DND-41 (cell line): ENCODE measurements at regions not wholly inside any gene's neighbourhood (a gene's known extent, or its start where the extent isn't known, plus 50 kb on each side); places are given as distances from the start of the nearest gene placed in this dataset.

Experiments used
- ATAC-seq: fragments of 200-7000 bp; cut with Tn5 transposase; 3 replicates; pipeline ENCODE4 v1.9.1; 2021; ENCODE audit warnings: low read depth; ENCODE audit not compliant: insufficient read depth
- DNase-seq: peaks from one replicate; pipeline ENCODE4 v3.0.0-alpha.2; 2020
- H2AFZ ChIP-seq: 2 replicates; pipeline ENCODE4 v1.6.0; 2012; ENCODE audit warnings: low read depth, low read length
- H3K27ac ChIP-seq: 2 replicates; pipeline ENCODE4 v1.5.1; 2012; ENCODE audit warnings: low read length, inconsistent platforms
- H3K27me3 ChIP-seq: fragments of 200-600 bp; sonication (generic); 2 replicates; pipeline ENCODE4 v1.6.0; 2012; ENCODE audit warnings: low read length, mild to moderate bottlenecking, inconsistent platforms; ENCODE audit not compliant: insufficient read depth, poor library complexity
- H3K36me3 ChIP-seq: 2 replicates; pipeline ENCODE4 v1.5.1; 2012; ENCODE audit warnings: low read length, inconsistent platforms; ENCODE audit not compliant: insufficient read depth
- H3K4me1 ChIP-seq: 2 replicates; pipeline ENCODE4 v1.5.1; 2012; ENCODE audit warnings: mild to moderate bottlenecking, low read length; ENCODE audit not compliant: insufficient read depth
- H3K4me2 ChIP-seq: 2 replicates; pipeline ENCODE4 v1.6.0; 2012; ENCODE audit warnings: mild to moderate bottlenecking, moderate library complexity, low read length, inconsistent platforms; ENCODE audit not compliant: insufficient read depth
- H3K4me3 ChIP-seq, 2 experiments: fragments of 200-600 bp in 1 of 2; shearing (Covaris generic) in 1 of 2; 2 replicates each; pipeline ENCODE4 v1.5.1; 2012 to 2016; ENCODE audit warnings: inconsistent platforms in 2 of 2, low read length in 2 of 2, mild to moderate bottlenecking in 2 of 2, low read depth in 1 of 2, moderate library complexity in 1 of 2
- H3K79me2 ChIP-seq: 2 replicates; pipeline ENCODE4 v1.6.0; 2012; ENCODE audit warnings: low read length, inconsistent platforms; ENCODE audit not compliant: insufficient read depth
- H3K9ac ChIP-seq: 2 replicates; pipeline ENCODE4 v1.6.0; 2012; ENCODE audit warnings: low read depth, mild to moderate bottlenecking, inconsistent platforms, low read length, moderate library complexity
- H3K9me3 ChIP-seq: 2 replicates; pipeline ENCODE4 v1.5.1; 2012; ENCODE audit warnings: low read length, moderate library complexity, mild to moderate bottlenecking, inconsistent platforms; ENCODE audit not compliant: insufficient read depth, severe bottlenecking
- H4K20me1 ChIP-seq: 2 replicates; pipeline ENCODE4 v1.6.0; 2012; ENCODE audit warnings: low read length; ENCODE audit not compliant: insufficient read depth
- EZH2 ChIP-seq: IDR thresholded peaks from 3 replicates; pipeline ENCODE4 v1.6.1; 2012; ENCODE audit warnings: borderline replicate concordance, low read depth, mild to moderate bottlenecking, moderate library complexity, low read length, inconsistent platforms; ENCODE audit not compliant: severe bottlenecking
- TF ChIP-seq, protein P1 (sequence below): IDR thresholded peaks from 2 replicates; pipeline ENCODE4 v1.5.1; 2012; ENCODE audit warnings: borderline replicate concordance, low read length, moderate library complexity, mild to moderate bottlenecking; ENCODE audit not compliant: poor library complexity, severe bottlenecking; ENCODE audit errors: extremely low read depth

- no peak overlapping the region for H3K4me3 ChIP-seq
- no peak for ATAC-seq
- H3K4me1 ChIP-seq: no peaks in the 10 kb centered on the region
- TF ChIP-seq, protein P1, sequence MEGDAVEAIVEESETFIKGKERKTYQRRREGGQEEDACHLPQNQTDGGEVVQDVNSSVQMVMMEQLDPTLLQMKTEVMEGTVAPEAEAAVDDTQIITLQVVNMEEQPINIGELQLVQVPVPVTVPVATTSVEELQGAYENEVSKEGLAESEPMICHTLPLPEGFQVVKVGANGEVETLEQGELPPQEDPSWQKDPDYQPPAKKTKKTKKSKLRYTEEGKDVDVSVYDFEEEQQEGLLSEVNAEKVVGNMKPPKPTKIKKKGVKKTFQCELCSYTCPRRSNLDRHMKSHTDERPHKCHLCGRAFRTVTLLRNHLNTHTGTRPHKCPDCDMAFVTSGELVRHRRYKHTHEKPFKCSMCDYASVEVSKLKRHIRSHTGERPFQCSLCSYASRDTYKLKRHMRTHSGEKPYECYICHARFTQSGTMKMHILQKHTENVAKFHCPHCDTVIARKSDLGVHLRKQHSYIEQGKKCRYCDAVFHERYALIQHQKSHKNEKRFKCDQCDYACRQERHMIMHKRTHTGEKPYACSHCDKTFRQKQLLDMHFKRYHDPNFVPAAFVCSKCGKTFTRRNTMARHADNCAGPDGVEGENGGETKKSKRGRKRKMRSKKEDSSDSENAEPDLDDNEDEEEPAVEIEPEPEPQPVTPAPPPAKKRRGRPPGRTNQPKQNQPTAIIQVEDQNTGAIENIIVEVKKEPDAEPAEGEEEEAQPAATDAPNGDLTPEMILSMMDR: no peak
- no peak for TF ChIP-seq EZH2
- no peaks in the 10 kb centered on the region for H3K36me3 ChIP-seq
- H3K27ac ChIP-seq: no peak overlapping the region
- no peaks in the 10 kb centered on the region for H3K79me2 ChIP-seq
- no peak for DNase-seq
- no peak overlapping the region for H3K4me2 ChIP-seq
- H3K9ac ChIP-seq: no peak overlapping the region
- no peaks in the 10 kb centered on the region for H3K27me3 ChIP-seq
- no peaks in the 10 kb centered on the region for H4K20me1 ChIP-seq
- H2AFZ ChIP-seq: no peak overlapping the region
- no peaks in the 10 kb centered on the region for H3K9me3 ChIP-seq
Observed at GRCh38 chr2:3117650-3118216, 259.9 kb downstream of the EIPR1 start.

GRCh38 chr2:3116371-3116770, 261.2 kb downstream of the EIPR1 start:
- no peak for ATAC-seq
- H3K36me3 ChIP-seq: no peaks in the 10 kb centered on the region
- no peaks in the 10 kb centered on the region for H3K4me1 ChIP-seq
- no peak overlapping the region for H3K4me2 ChIP-seq
- TF ChIP-seq, protein P1: no peak
- TF ChIP-seq EZH2: no peak
- DNase-seq: no peak
- H3K27me3 ChIP-seq: no peaks in the 10 kb centered on the region
- no peak overlapping the region for H3K4me3 ChIP-seq
- no peak overlapping the region for H2AFZ ChIP-seq
- H3K27ac ChIP-seq: no peak overlapping the region
- no peaks in the 10 kb centered on the region for H3K79me2 ChIP-seq
- H3K9me3 ChIP-seq: no peaks in the 10 kb centered on the region
- H3K9ac ChIP-seq: no peak overlapping the region
- H4K20me1 ChIP-seq: no peaks in the 10 kb centered on the region

DNA sequence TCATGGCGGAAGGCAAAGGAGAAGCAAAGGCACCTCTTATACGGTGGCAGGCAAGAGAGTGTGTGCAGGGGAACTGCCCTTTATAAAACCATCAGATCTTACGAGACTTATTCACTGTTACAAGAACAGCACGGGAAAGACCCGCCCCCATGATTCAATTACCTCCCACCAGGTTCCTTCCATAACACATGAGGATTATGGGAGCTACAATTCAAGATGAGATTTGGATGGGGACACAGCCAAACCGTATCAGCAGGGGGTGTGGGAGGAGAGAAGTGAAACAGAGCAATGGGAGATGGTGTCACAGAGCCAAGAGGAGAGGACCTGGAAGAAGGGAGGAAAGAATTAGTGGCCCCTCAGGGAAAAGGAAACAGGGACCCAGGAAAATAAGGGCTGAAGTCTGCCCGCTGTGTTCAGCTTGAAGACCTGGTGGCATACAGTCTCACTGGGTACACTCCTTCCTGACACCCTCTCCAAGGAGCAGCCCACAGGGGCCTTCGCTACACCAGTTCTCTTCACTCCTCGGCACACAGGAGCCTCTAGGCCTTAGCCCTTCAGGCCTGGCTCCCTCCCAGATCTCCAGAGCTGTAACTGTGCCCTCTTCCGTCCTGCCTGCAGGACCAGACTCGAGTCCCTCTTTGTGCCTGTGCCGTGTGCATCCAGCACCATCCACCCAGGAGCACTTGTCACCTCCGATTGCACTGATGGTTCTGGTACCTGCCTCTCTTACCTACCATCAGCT, 262.1 kb downstream of the EIPR1 start:
- TF ChIP-seq EZH2: no peak
- TF ChIP-seq, protein P1: no peak
- H3K4me1 ChIP-seq: no peaks in the 10 kb centered on the region
- peaks cover 4% of the 10 kb centered on the region for H3K9me3 ChIP-seq
- no peaks in the 10 kb centered on the region for H3K79me2 ChIP-seq
- no peak for DNase-seq
- no peak overlapping the region for H2AFZ ChIP-seq
- H3K4me3 ChIP-seq: no peak overlapping the region
- H3K9ac ChIP-seq: no peak overlapping the region
- no peaks in the 10 kb centered on the region for H4K20me1 ChIP-seq
- no peak for ATAC-seq
- no peaks in the 10 kb centered on the region for H3K27me3 ChIP-seq
- H3K4me2 ChIP-seq: no peak overlapping the region
- no peak overlapping the region for H3K27ac ChIP-seq
- H3K36me3 ChIP-seq: no peaks in the 10 kb centered on the region
